ENCODE measurements at regions not wholly inside any gene's neighbourhood (a gene's known extent, or its start where the extent isn't known, plus 50 kb on each side); places are given as distances from the start of the nearest gene placed in this dataset.

- H3K9me3 Mint-ChIP-seq, result no peaks in the 10 kb centered on the region
- no peak overlapping the region for H3K4me3 Mint-ChIP-seq
- no peaks in the 10 kb centered on the region for H3K4me1 Mint-ChIP-seq
- peaks cover 3% of the 10 kb centered on the region for H3K27me3 Mint-ChIP-seq (ENCODE audit: low read depth, poor library complexity)
- no peak overlapping the region for H3K27ac Mint-ChIP-seq
- TF ChIP-seq CTCF (IDR thresholded peaks at IDR 0.05), result no peak
- no peaks in the 10 kb centered on the region for H3K36me3 Mint-ChIP-seq (ENCODE audit: low read depth)
- DNase-seq, result no peak
These were observed 165.7 kb downstream of the SLCO4C1 start for GRCh38 chr5:102130386-102130785.

GRCh38 chr5:102119252-102119651 is 176.8 kb downstream of the SLCO4C1 start:
- Mint-ChIP-seq H3K27me3 (ENCODE audit: low read depth, poor library complexity) (peaks cover 6% of the 10 kb centered on the region), H3K4me3 (no peak overlapping the region)
- no peak for TF ChIP-seq CTCF (IDR thresholded peaks at IDR 0.05)

GRCh38 chr5:102115736-102116135 is 180.3 kb downstream of the SLCO4C1 start:
- Mint-ChIP-seq H3K4me1 (no peaks in the 10 kb centered on the region), H3K27me3 (ENCODE audit: low read depth, poor library complexity) (peaks cover 8% of the 10 kb centered on the region), H3K27ac (no peak overlapping the region), H3K4me3 (no peak overlapping the region), H3K36me3 (ENCODE audit: low read depth) (no peaks in the 10 kb centered on the region), H3K9me3 (peaks cover 5% of the 10 kb centered on the region)
- TF ChIP-seq CTCF (IDR thresholded peaks at IDR 0.05), result no peak
- DNase-seq, result no peak

More at GRCh38 chr5:102119252-102119651, 176.8 kb downstream of the SLCO4C1 start:
- Mint-ChIP-seq H3K27ac (no peak overlapping the region), H3K36me3 (ENCODE audit: low read depth) (no peaks in the 10 kb centered on the region), H3K4me1 (no peaks in the 10 kb centered on the region), H3K9me3 (no peaks in the 10 kb centered on the region)
- DNase-seq, result no peak

GRCh38 chr5:102114525-102115069 is 181.5 kb downstream of the SLCO4C1 start:
- Mint-ChIP-seq H3K4me1 (no peaks in the 10 kb centered on the region), H3K4me3 (no peak overlapping the region), H3K27me3 (ENCODE audit: low read depth, poor library complexity) (peaks cover 8% of the 10 kb centered on the region), H3K27ac (no peak overlapping the region), H3K9me3 (peaks cover 5% of the 10 kb centered on the region), H3K36me3 (ENCODE audit: low read depth) (no peaks in the 10 kb centered on the region)
- no peak for TF ChIP-seq CTCF (IDR thresholded peaks at IDR 0.05)
- DNase-seq, result no peak

GRCh38 chr5:102107865-102108264 is 188.2 kb downstream of the SLCO4C1 start:
- Mint-ChIP-seq H3K27ac (no peak overlapping the region), H3K27me3 (ENCODE audit: low read depth, poor library complexity) (no peaks in the 10 kb centered on the region)

More at GRCh38 chr5:102107865-102108264, 188.2 kb downstream of the SLCO4C1 start:
- Mint-ChIP-seq H3K4me1 (no peaks in the 10 kb centered on the region), H3K4me3 (no peak overlapping the region), H3K36me3 (ENCODE audit: low read depth) (no peaks in the 10 kb centered on the region), H3K9me3 (peaks cover 5% of the 10 kb centered on the region)
- no peak for TF ChIP-seq CTCF (IDR thresholded peaks at IDR 0.05)
- no peak for DNase-seq

All from nephron progenitor cell (in vitro differentiated cells).